B cell (primary cell): ENCODE measurements at regions not wholly inside any gene's neighbourhood (a gene's known extent, or its start where the extent isn't known, plus 50 kb on each side); places are given as distances from the start of the nearest gene placed in this dataset.

Experiments
- CTCF ChIP-seq: fragments of 200-600 bp; IDR thresholded peaks from one replicate; pipeline ENCODE4 v1.8.0; 2022; ENCODE audit warnings: antibody characterized with exemption, mild to moderate bottlenecking
- EZH2 ChIP-seq: IDR thresholded peaks from 2 replicates; pipeline ENCODE4 v1.6.1; 2012; ENCODE audit warnings: borderline replicate concordance, low read depth, mild to moderate bottlenecking, moderate library complexity, low read length; ENCODE audit not compliant: insufficient read depth, poor library complexity, severe bottlenecking

- no peak for TF ChIP-seq CTCF
- TF ChIP-seq EZH2: no peak
These were observed 437.3 kb downstream of the BRINP1 start for GRCh38 chr9:118931941-118932340.
